H1 (cell line): ENCODE measurements at regions not wholly inside any gene's neighbourhood (a gene's known extent, or its start where the extent isn't known, plus 50 kb on each side); places are given as distances from the start of the nearest gene placed in this dataset.

Experiments
- CTCF ChIA-PET: fragments of 300-600 bp; sonication (Branson Sonifier 250); formaldehyde crosslinking; loops from one replicate; lab custom pipeline; 2021; ENCODE audit not compliant: partially characterized antibody; lab: Charles Lee
- POLR2A ChIA-PET: fragments of 300-600 bp; sonication (Branson Sonifier 250); formaldehyde crosslinking; loops from one replicate; lab custom pipeline; 2021; ENCODE audit warnings: inconsistent platforms; ENCODE audit not compliant: partially characterized antibody; lab: Charles Lee
- DNase-seq, 2 experiments: peaks; one replicate each; pipeline versions ENCODE4 v3.0.0 to v3.0.0-alpha.2; 2010 to 2022; ENCODE audit warnings: low spot score in 2 of 2, low read depth in 1 of 2, mixed read lengths in 1 of 2
- FAIRE-seq: peaks from 2 replicates; lab custom pipeline; 2011; peaks lifted over from hg19 to GRCh38; lab: Jason Lieb, UNC
- H2AFZ ChIP-seq: 2 replicates; pipeline ENCODE4 v1.8.1; 2012; ENCODE audit warnings: low read length, inconsistent platforms
- H2AK5ac ChIP-seq: 2 replicates; pipeline ENCODE4 v1.6.1; 2013; ENCODE audit warnings: low read depth, low read length
- H2BK120ac ChIP-seq: replicated peaks from 2 replicates; pipeline ENCODE3; 2013; ENCODE audit warnings: low read depth, low read length, inconsistent platforms
- H2BK12ac ChIP-seq: 2 replicates; pipeline ENCODE4 v1.6.1; 2013; ENCODE audit warnings: low read depth, low read length
- H2BK15ac ChIP-seq: 2 replicates; pipeline ENCODE4 v1.6.1; 2013; ENCODE audit warnings: low read length
- H2BK20ac ChIP-seq: 2 replicates; pipeline ENCODE4 v1.6.1; 2013; ENCODE audit warnings: low read length
- H2BK5ac ChIP-seq: 2 replicates; pipeline ENCODE4 v1.6.1; 2013; ENCODE audit warnings: low read depth, low read length
- H3K14ac ChIP-seq: 2 replicates; pipeline ENCODE4 v1.6.1; 2013; ENCODE audit warnings: inconsistent platforms; ENCODE audit not compliant: insufficient read length
- H3K18ac ChIP-seq: 2 replicates; pipeline ENCODE4 v1.6.1; 2013; ENCODE audit warnings: low read length; ENCODE audit errors: extremely low read depth
- H3K23ac ChIP-seq: 2 replicates; pipeline ENCODE4 v1.6.1; 2013; ENCODE audit warnings: inconsistent platforms; ENCODE audit not compliant: insufficient read length
- H3K23me2 ChIP-seq: 2 replicates; pipeline ENCODE4 v1.6.1; 2013; ENCODE audit warnings: low read depth, low read length
- H3K27ac ChIP-seq: 2 replicates; pipeline ENCODE4 v1.6.1; 2011; ENCODE audit warnings: low read depth, low read length, inconsistent platforms
- H3K27me3 ChIP-seq, 4 experiments: replicated peaks in 1 of 4; 1 replicate in 1 of 4; 2 replicates in 3 of 4; pipeline versions ENCODE4 v1.6.1 to v1.8.1; 2011 to 2013; ENCODE audit warnings: low read length in 3 of 4, mild to moderate bottlenecking in 3 of 4, inconsistent platforms in 2 of 4, mixed read lengths in 2 of 4, moderate library complexity in 1 of 4; ENCODE audit not compliant: control insufficient read depth in 3 of 4, insufficient read depth in 3 of 4; ENCODE audit errors: extremely low read depth in 1 of 4
- H3K36me3 ChIP-seq, 4 experiments: 2 replicates each; pipeline versions ENCODE4 v1.6.1 to v1.8.1; 2011 to 2013; ENCODE audit warnings: mild to moderate bottlenecking in 4 of 4, low read length in 3 of 4, moderate library complexity in 2 of 4, control low read depth in 1 of 4, inconsistent platforms in 1 of 4; ENCODE audit not compliant: insufficient read depth in 4 of 4, control insufficient read depth in 2 of 4
- H3K4ac ChIP-seq: replicated peaks from 2 replicates; pipeline ENCODE3; 2013; ENCODE audit warnings: low read length, low read depth, mixed read lengths, inconsistent platforms; ENCODE audit not compliant: insufficient read length
- H3K4me1 ChIP-seq, 4 experiments: replicated peaks in 1 of 4; 1 replicate in 1 of 4; 2 replicates in 3 of 4; pipeline versions ENCODE4 v1.6.1 to v1.8.1; 2011 to 2013; ENCODE audit warnings: low read length in 3 of 4, inconsistent platforms in 2 of 4, mixed read lengths in 1 of 4; ENCODE audit not compliant: insufficient read depth in 4 of 4, control insufficient read depth in 3 of 4
- H3K4me2 ChIP-seq, 2 experiments: 2 replicates each; pipeline versions ENCODE4 v1.6.1 to v1.8.1; 2011 to 2013; ENCODE audit warnings: low read depth in 2 of 2, low read length in 2 of 2, control low read depth in 1 of 2, inconsistent platforms in 1 of 2, mild to moderate bottlenecking in 1 of 2; ENCODE audit not compliant: insufficient read depth in 1 of 2
- H3K4me3 ChIP-seq, 4 experiments: fragments of 200-600, 300-600 bp in 1 of 4; sonication (generic), shearing (Covaris generic), sonication (Bioruptor Twin) in 1 of 4; 2 replicates each; pipeline versions ENCODE4 v1.5.1 to v1.8.1; 2011 to 2016; ENCODE audit warnings: low read length in 4 of 4, low read depth in 3 of 4, control low read depth in 2 of 4, inconsistent platforms in 2 of 4, mild to moderate bottlenecking in 2 of 4, mixed read lengths in 1 of 4, moderate library complexity in 1 of 4; ENCODE audit not compliant: insufficient read depth in 2 of 4; ENCODE audit errors: extremely low read depth in 1 of 4
- H3K56ac ChIP-seq: replicated peaks from 2 replicates; pipeline ENCODE3; 2013; ENCODE audit warnings: low read depth, mild to moderate bottlenecking, mixed read lengths, low read length, inconsistent platforms; ENCODE audit not compliant: insufficient read length
- H3K79me1 ChIP-seq: 2 replicates; pipeline ENCODE4 v1.6.1; 2013; ENCODE audit warnings: low read depth, low read length, control low read depth
- H3K79me2 ChIP-seq, 2 experiments: 2 replicates each; pipeline versions ENCODE4 v1.6.1 to v1.8.1; 2012 to 2013; ENCODE audit warnings: low read length in 2 of 2, mild to moderate bottlenecking in 2 of 2, inconsistent platforms in 1 of 2; ENCODE audit not compliant: insufficient read depth in 2 of 2, control insufficient read depth in 1 of 2
- H3K9ac ChIP-seq, 4 experiments: replicated peaks in 1 of 4; 1 replicate in 1 of 4; 2 replicates in 3 of 4; pipeline versions ENCODE4 v1.6.1 to v1.8.1; 2011 to 2013; ENCODE audit warnings: low read depth in 3 of 4, low read length in 3 of 4, control low read depth in 2 of 4, mild to moderate bottlenecking in 2 of 4, moderate library complexity in 2 of 4, inconsistent platforms in 1 of 4; ENCODE audit errors: extremely low read depth in 1 of 4
- H3K9me3 ChIP-seq, 2 experiments: 2 replicates each; pipeline versions ENCODE4 v1.6.1 to v1.8.1; 2012 to 2013; ENCODE audit warnings: mild to moderate bottlenecking in 2 of 2, moderate library complexity in 2 of 2, control low read depth in 1 of 2, inconsistent platforms in 1 of 2, low read depth in 1 of 2, low read length in 1 of 2, mixed read lengths in 1 of 2; ENCODE audit not compliant: insufficient read depth in 2 of 2
- H4K20me1 ChIP-seq, 2 experiments: replicated peaks in 1 of 2; 2 replicates each; pipeline versions ENCODE3 to v1.8.1; 2011 to 2013; ENCODE audit warnings: inconsistent platforms in 2 of 2, low read length in 2 of 2, mild to moderate bottlenecking in 1 of 2; ENCODE audit not compliant: insufficient read depth in 2 of 2, control insufficient read depth in 1 of 2
- H4K5ac ChIP-seq: 2 replicates; pipeline ENCODE4 v1.6.1; 2013; ENCODE audit warnings: low read length, low read depth, mixed read lengths, inconsistent platforms; ENCODE audit not compliant: insufficient read length
- H4K8ac ChIP-seq: 2 replicates; pipeline ENCODE4 v1.8.0; 2013; ENCODE audit warnings: mild to moderate bottlenecking, moderate library complexity, low read length, inconsistent platforms; ENCODE audit not compliant: insufficient read depth; ENCODE audit errors: extremely low read depth
- H4K91ac ChIP-seq: replicated peaks from 2 replicates; pipeline ENCODE3; 2013; ENCODE audit warnings: low read length, mixed read lengths, inconsistent platforms; ENCODE audit not compliant: insufficient read length
- FOSL1 ChIP-seq: IDR thresholded peaks from 2 replicates; pipeline ENCODE4 v1.6.1; 2011; ENCODE audit warnings: mild to moderate bottlenecking, low read depth, low read length, moderate library complexity; ENCODE audit not compliant: insufficient read depth
- GTF2F1 ChIP-seq: IDR thresholded peaks from 2 replicates; pipeline ENCODE4 v1.6.1; 2012; ENCODE audit warnings: low read depth, low read length, improper control_type of control experiment, borderline replicate concordance
- KDM1A ChIP-seq: fragments of 200-600, 300-600 bp; sonication (generic); IDR thresholded peaks from 2 replicates; pipeline ENCODE4 v1.7.1; 2016; ENCODE audit warnings: mild to moderate bottlenecking, low read length, borderline replicate concordance
- KDM5A ChIP-seq: fragments of 200-600 bp; IDR thresholded peaks from 2 replicates; pipeline ENCODE4 v1.7.1; 2012; ENCODE audit warnings: mild to moderate bottlenecking, low read length, inconsistent platforms, mixed read lengths
- NANOG ChIP-seq: IDR thresholded peaks from 2 replicates; pipeline ENCODE4 v1.6.1; 2011; ENCODE audit warnings: low read length, low read depth, mild to moderate bottlenecking, inconsistent platforms; ENCODE audit not compliant: insufficient read depth, poor library complexity, severe bottlenecking
- POLR2A ChIP-seq, 2 experiments: IDR thresholded peaks; 1 replicate in 1 of 2; 2 replicates in 1 of 2; pipeline ENCODE4 v1.6.1; 2011; ENCODE audit warnings: low read depth in 2 of 2, low read length in 2 of 2, mild to moderate bottlenecking in 2 of 2; ENCODE audit errors: control extremely low read depth in 1 of 2
- TAF7 ChIP-seq: optimal IDR thresholded peaks from 2 replicates; pipeline ENCODE3; 2011; ENCODE audit warnings: low read depth, mild to moderate bottlenecking, inconsistent platforms, low read length, moderate library complexity, borderline replicate concordance
- WGBS, 2 experiments: shearing (Covaris generic) in 1 of 2; methylation state at CpG; one replicate each; pipeline versions ENCODE4 v1.1.6 to v1.1.7; 2013 to 2015; ENCODE audit warnings: low lambda C conversion rate in 2 of 2, mixed read lengths in 2 of 2, inconsistent platforms in 1 of 2, low coverage in 1 of 2, missing lambda C conversion rate in 1 of 2; ENCODE audit not compliant: insufficient replicate concordance in 2 of 2, insufficient coverage in 1 of 2, insufficient read length in 1 of 2; ENCODE audit errors: extremely low coverage in 1 of 2, missing lambda C conversion rate in 1 of 2; 5-methylcytosine and 5-hydroxymethylcytosine counted together

DNA sequence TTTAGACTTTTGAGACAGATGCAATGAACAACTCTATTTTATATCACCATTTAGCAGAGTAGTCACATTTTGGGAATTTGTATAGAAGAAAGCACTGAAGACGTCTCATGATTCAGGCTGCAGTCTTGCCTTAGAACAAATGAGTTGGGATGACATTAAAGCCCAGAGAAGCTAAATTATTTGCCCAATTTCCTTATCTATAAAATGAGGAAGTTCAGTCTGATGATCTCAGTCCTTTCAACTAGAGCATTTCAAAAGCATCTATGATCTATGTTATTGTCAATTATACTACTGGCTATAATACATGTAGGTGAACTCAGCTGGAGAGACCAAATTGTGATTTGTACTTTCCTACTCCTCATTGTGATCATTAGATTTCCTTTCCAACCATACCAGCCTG lies 154.1 kb downstream of the OSTF1 start:
- ChIA-PET POLR2A (no interaction called here), CTCF (interaction anchor here (1.0 to 1.6 kb wide), 5 partner anchors 23 to 130 kb away, joined by 3 to 9 read pairs (median 3); no protein-coding TSS in a partner anchor)
- no peaks in the 10 kb centered on the region for H3K4me1 ChIP-seq
- H2AK5ac ChIP-seq, result no peak overlapping the region
- DNase-seq (no peak), FAIRE-seq (no peak)
- H3K14ac ChIP-seq, result no peak overlapping the region
- no peaks in the 10 kb centered on the region for H3K79me1 ChIP-seq
- H3K4me2 ChIP-seq, result no peak overlapping the region
- no peak overlapping the region for H3K23ac ChIP-seq
- no peak overlapping the region for H3K27ac ChIP-seq
- no peak overlapping the region for H2BK15ac ChIP-seq
- no peaks in the 10 kb centered on the region for H3K27me3 ChIP-seq
- H4K5ac ChIP-seq, result no peak overlapping the region
- H4K91ac ChIP-seq, result no peak overlapping the region
- no peaks in the 10 kb centered on the region for H3K79me2 ChIP-seq
- no peak overlapping the region for H2BK5ac ChIP-seq
- H2AFZ ChIP-seq, result no peak overlapping the region
- H4K8ac ChIP-seq, result no peak overlapping the region
- no peak overlapping the region for H2BK12ac ChIP-seq
- no peak overlapping the region for H2BK120ac ChIP-seq
- H3K4me3 ChIP-seq, result no peak overlapping the region
- no peak overlapping the region for H2BK20ac ChIP-seq
- H3K18ac ChIP-seq, result no peak overlapping the region
- H3K56ac ChIP-seq, result no peak overlapping the region
- no peaks in the 10 kb centered on the region for H3K23me2 ChIP-seq
- WGBS, 2 experiments, result 93% methylated on average over 1 of the region's 1 CpG; no CpG with 5 or more reads in 1 of the 2 experiments
- no peaks in the 10 kb centered on the region for H4K20me1 ChIP-seq
- no peaks in the 10 kb centered on the region for H3K36me3 ChIP-seq
- H3K4ac ChIP-seq, result no peak overlapping the region
- H3K9ac ChIP-seq, result no peak overlapping the region
- H3K9me3 ChIP-seq, result peaks cover 4 to 9% of the 10 kb centered on the region in 2 experiments; a peak in 3 of 4 replicates
- no peak for TF ChIP-seq POLR2A (IDR thresholded peaks at IDR 0.05; ENCODE audit: control extremely low read depth in 1 of 2, low read depth in 2 of 2, low read length in 2 of 2)
- TF ChIP-seq TAF7, result no peak
- no peak for TF ChIP-seq NANOG
- no peak for TF ChIP-seq FOSL1
- no peak for TF ChIP-seq GTF2F1
- TF ChIP-seq KDM5A, result no peak
- no peak for TF ChIP-seq KDM1A
